Naive thymus-derived CD4-positive, alpha-beta T cell (primary cell): ENCODE measurements at regions not wholly inside any gene's neighbourhood (a gene's known extent, or its start where the extent isn't known, plus 50 kb on each side); places are given as distances from the start of the nearest gene placed in this dataset.

Source experiments
- ATAC-seq: fragments of 150-1000 bp; cut with Tn5 transposase; 2 replicates; pipeline ENCODE4 v1.10.0; 2021; ENCODE audit warnings: mild to moderate bottlenecking, moderate library complexity
- CTCF ChIA-PET: fragments of 350-600 bp; sonication (Branson Sonifier 250); formaldehyde crosslinking; loops from one replicate; lab custom pipeline; 2021; ENCODE audit warnings: antibody characterized with exemption; lab: Charles Lee
- POLR2A ChIA-PET: fragments of 350-600 bp; sonication (Branson Sonifier 250); formaldehyde crosslinking; loops from one replicate; lab custom pipeline; 2021; ENCODE audit warnings: antibody characterized with exemption, inconsistent platforms; lab: Charles Lee
- DNase-seq, 9 donors: peaks; one replicate each; pipeline versions ENCODE4 v3.0.0 to v3.0.0-alpha.2; 2020 to 2022; ENCODE audit warnings: mixed read lengths in 1 of 9
- H3K27ac ChIP-seq: one replicate; pipeline ENCODE4 v1.7.0; 2013; ENCODE audit warnings: mild to moderate bottlenecking, low read depth, low read length, moderate library complexity
- H3K27me3 ChIP-seq, 2 donors: one replicate each; pipeline ENCODE4 v1.7.0; 2013; ENCODE audit warnings: low read length in 2 of 2, mild to moderate bottlenecking in 2 of 2, moderate library complexity in 2 of 2; ENCODE audit not compliant: control insufficient read depth in 2 of 2, insufficient read depth in 2 of 2
- H3K36me3 ChIP-seq, 3 experiments: 1 replicate in 2 of 3; 2 replicates in 1 of 3; pipeline ENCODE4 v1.7.0; 2013; ENCODE audit warnings: low read length in 3 of 3, mild to moderate bottlenecking in 3 of 3, moderate library complexity in 1 of 3; ENCODE audit not compliant: insufficient read depth in 3 of 3, control insufficient read depth in 2 of 3
- H3K4me1 ChIP-seq, 2 donors: one replicate each; pipeline ENCODE4 v1.7.0; 2013; ENCODE audit warnings: low read length in 2 of 2, mild to moderate bottlenecking in 2 of 2, moderate library complexity in 1 of 2; ENCODE audit not compliant: control insufficient read depth in 2 of 2, insufficient read depth in 2 of 2
- H3K4me3 ChIP-seq: 2 replicates; pipeline ENCODE4 v1.7.0; 2013; ENCODE audit warnings: mild to moderate bottlenecking, low read length
- H3K9me3 ChIP-seq, 3 experiments: 1 replicate in 2 of 3; 2 replicates in 1 of 3; pipeline ENCODE4 v1.7.0; 2013; ENCODE audit warnings: low read length in 3 of 3; ENCODE audit not compliant: control insufficient read depth in 2 of 3
- H3K27ac Mint-ChIP-seq, 9 donors: one replicate each; pipeline ENCODE4 v1.8.0; 2020 to 2022; ENCODE audit warnings: mixed read lengths in 9 of 9, mild to moderate bottlenecking in 8 of 9, moderate library complexity in 5 of 9, inconsistent platforms in 2 of 9
- H3K27me3 Mint-ChIP-seq, 5 donors: one replicate each; pipeline ENCODE4 v1.8.0; 2021 to 2022; ENCODE audit warnings: mixed read lengths in 5 of 5, mild to moderate bottlenecking in 1 of 5
- H3K36me3 Mint-ChIP-seq, 5 donors: one replicate each; pipeline ENCODE4 v1.8.0; 2020 to 2022; ENCODE audit warnings: mixed read lengths in 5 of 5, mild to moderate bottlenecking in 3 of 5, inconsistent platforms in 1 of 5
- H3K4me1 Mint-ChIP-seq, 7 donors: one replicate each; pipeline ENCODE4 v1.8.0; 2020 to 2022; ENCODE audit warnings: mixed read lengths in 7 of 7, mild to moderate bottlenecking in 3 of 7, inconsistent platforms in 1 of 7
- H3K4me3 Mint-ChIP-seq, 10 donors: one replicate each; pipeline ENCODE4 v1.8.0; 2020 to 2022; ENCODE audit warnings: mild to moderate bottlenecking in 10 of 10, mixed read lengths in 10 of 10, moderate library complexity in 6 of 10, inconsistent platforms in 2 of 10
- H3K9me3 Mint-ChIP-seq, 11 donors: one replicate each; pipeline ENCODE4 v1.8.0; 2020 to 2022; ENCODE audit warnings: mixed read lengths in 11 of 11, mild to moderate bottlenecking in 4 of 11, inconsistent platforms in 1 of 11, moderate library complexity in 1 of 11
- intact Hi-C, 2 donors: fragments of 100-400 bp; cut with micrococcal nuclease; formaldehyde crosslinking; loops; one replicate each; pipeline ENCODE4 v1.15.1; 2023

DNA sequence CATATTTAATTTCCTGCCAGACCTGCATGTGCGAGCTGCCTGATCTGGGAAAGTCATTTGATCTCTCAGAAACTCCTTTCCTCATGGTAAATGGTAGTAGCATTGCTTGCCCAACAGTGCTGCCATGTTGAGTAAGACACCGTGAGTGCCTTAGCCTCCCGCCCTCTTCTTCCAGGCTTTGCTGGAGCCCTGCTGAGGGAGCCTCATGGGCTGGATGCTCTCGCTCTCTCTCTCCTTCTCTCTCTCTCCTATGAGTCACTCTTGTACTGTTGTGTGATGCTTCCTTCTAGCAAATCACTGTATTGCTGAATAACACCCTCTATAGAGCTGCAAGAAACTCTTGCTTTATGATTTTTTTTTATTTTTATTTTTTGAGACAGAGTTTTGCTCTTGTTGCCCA, 365.5 kb downstream of the UQCRFS1 start:
- intact Hi-C loops = no loop called here
- Mint-ChIP-seq H3K9me3 (peaks cover 0 to 7% (median 0%) of the 10 kb centered on the region in 11 donors), H3K27me3 (peaks cover 0 to 17% (median 14%) of the 10 kb centered on the region in 5 donors), H3K4me1 (peaks cover 0 to 2% (median 0%) of the 10 kb centered on the region in 7 donors), H3K27ac (no peak overlapping the region), H3K4me3 (no peak overlapping the region), H3K36me3 (no peaks in the 10 kb centered on the region)
- Histone ChIP-seq H3K4me3 (no peak overlapping the region), H3K36me3 (no peaks in the 10 kb centered on the region), H3K27ac (no peak overlapping the region), H3K9me3 (no peaks in the 10 kb centered on the region), H3K27me3 (no peaks in the 10 kb centered on the region), H3K4me1 (no peaks in the 10 kb centered on the region)
- POLR2A ChIA-PET = no interaction called here
- CTCF ChIA-PET = no interaction called here
- ATAC-seq = no peak
- no peak for DNase-seq

DNA sequence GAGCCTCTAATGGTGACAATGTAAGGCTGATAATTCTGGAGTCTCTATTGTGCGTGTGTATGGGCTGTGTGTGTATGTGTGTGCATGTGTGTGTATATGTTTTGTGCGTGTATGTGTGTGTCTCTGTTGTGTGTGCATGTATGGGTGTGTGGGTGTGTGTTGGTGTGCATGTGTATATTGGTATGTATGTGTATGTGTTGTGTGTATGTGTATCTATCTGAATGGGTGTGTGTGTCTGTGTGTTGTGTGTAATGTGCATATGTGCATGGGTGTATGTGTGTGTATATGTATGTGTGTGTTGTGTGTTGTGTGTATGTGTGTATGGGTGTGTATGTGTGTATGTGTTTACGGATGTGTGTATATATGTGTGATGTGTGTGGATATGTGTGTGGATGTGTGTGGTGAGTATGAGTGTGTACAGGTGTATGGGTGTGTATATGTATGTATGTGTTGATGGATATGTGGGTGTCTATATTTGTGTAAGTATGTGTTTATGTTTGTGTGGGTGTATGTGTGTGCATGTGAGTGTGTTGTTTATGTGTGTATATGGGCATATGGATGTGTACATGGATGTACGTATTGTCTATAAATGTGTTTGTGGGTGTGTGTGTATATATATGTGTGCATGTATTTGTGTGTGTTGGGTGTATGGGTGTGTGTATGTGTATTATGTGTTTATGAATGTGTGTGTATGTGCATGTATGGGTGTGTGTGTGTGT, 366.7 kb downstream of the UQCRFS1 start:
- ATAC-seq = no peak
- Histone ChIP-seq H3K4me3 (no peak overlapping the region), H3K9me3 (no peaks in the 10 kb centered on the region), H3K27me3 (no peaks in the 10 kb centered on the region), H3K27ac (no peak overlapping the region), H3K4me1 (no peaks in the 10 kb centered on the region), H3K36me3 (no peaks in the 10 kb centered on the region)
- Mint-ChIP-seq H3K9me3 (peaks cover 0 to 7% (median 0%) of the 10 kb centered on the region in 11 donors), H3K4me3 (no peak overlapping the region), H3K4me1 (peaks cover 0 to 2% (median 0%) of the 10 kb centered on the region in 7 donors), H3K27ac (no peak overlapping the region), H3K27me3 (peaks cover 0 to 15% (median 13%) of the 10 kb centered on the region in 5 donors), H3K36me3 (no peaks in the 10 kb centered on the region)
- DNase-seq = no peak
- intact Hi-C loops = no loop called here
- POLR2A ChIA-PET = no interaction called here
- CTCF ChIA-PET = no interaction called here

DNA sequence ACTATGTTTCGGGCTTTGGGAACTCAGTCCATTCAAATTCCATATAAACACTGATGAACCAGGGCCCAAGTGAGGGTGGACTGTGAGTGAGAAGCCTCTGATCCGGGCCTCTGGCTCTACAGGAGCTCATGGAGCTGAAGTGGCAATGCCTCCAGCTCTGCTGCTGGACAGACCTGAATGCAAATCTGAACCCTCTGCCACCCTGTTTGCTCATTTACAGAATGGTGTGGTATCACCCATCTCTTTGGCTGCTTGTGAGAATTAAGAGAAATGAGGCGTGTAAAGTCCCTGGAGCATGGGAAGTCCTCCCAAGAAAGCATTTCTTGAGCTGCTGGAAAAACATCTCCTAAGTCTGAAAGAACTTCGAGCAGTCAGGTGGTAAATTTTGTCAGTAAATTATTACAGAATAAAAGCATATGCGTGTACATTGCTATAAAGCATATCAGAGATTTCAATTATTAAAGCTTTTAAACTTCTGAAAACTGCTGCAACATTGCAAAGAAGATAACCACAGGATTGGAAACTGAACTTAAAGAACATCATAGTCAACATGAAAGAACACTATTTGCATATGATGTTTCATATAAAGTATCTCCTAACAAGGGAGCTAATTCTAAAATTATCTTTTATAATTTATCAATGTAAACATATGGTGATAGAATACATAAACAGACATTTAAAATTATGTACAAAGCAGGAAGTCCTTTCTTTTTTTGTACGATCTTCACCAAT, 369.0 kb downstream of the UQCRFS1 start:
- no peak overlapping the region for H3K27ac Mint-ChIP-seq
- ChIA-PET POLR2A (no interaction called here), CTCF (no interaction called here)
- intact Hi-C loops = no loop called here
- Histone ChIP-seq H3K36me3 (no peaks in the 10 kb centered on the region), H3K9me3 (no peaks in the 10 kb centered on the region), H3K4me1 (no peaks in the 10 kb centered on the region), H3K27ac (no peak overlapping the region), H3K27me3 (no peaks in the 10 kb centered on the region), H3K4me3 (no peak overlapping the region)
- no peak overlapping the region for H3K4me3 Mint-ChIP-seq
- DNase-seq (no peak), ATAC-seq (no peak)
- peaks cover 0 to 2% (median 0%) of the 10 kb centered on the region in 7 donors for H3K4me1 Mint-ChIP-seq
- peaks cover 0 to 7% (median 3%) of the 10 kb centered on the region in 5 donors for H3K27me3 Mint-ChIP-seq
- H3K9me3 Mint-ChIP-seq = peaks cover 0 to 4% (median 0%) of the 10 kb centered on the region in 11 donors
- no peaks in the 10 kb centered on the region for H3K36me3 Mint-ChIP-seq

DNA sequence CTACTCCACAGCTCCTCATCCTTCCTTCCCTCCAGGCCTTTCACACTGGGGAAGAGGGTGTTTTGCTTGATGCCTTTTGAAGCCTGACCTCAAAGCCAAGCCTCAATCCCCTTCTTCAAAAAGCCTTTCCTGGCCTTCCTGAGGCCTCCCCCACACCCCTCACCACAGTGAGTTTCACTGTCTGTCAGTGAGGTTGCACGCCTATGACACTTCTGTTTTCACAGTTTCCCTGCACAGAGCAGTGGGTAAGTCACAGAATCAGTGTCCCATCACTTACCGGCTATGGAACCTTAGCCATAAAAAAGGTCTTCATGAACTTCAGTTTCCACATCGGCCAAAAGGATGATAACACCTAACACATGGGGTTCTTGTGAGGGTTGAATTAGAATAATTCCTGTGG, 371.4 kb downstream of the UQCRFS1 start:
- CTCF ChIA-PET = no interaction called here
- H3K36me3 ChIP-seq = no peaks in the 10 kb centered on the region
- POLR2A ChIA-PET = no interaction called here
- Mint-ChIP-seq H3K4me3 (no peak overlapping the region), H3K36me3 (no peaks in the 10 kb centered on the region), H3K27ac (no peak overlapping the region), H3K4me1 (peaks cover 0 to 2% (median 0%) of the 10 kb centered on the region in 7 donors), H3K9me3 (peaks cover 0 to 4% (median 0%) of the 10 kb centered on the region in 11 donors), H3K27me3 (peaks cover 0 to 4% (median 0%) of the 10 kb centered on the region in 5 donors)
- no peaks in the 10 kb centered on the region for H3K27me3 ChIP-seq
- H3K27ac ChIP-seq = no peak overlapping the region
- intact Hi-C loops = no loop called here
- DNase-seq = no peak
- no peaks in the 10 kb centered on the region for H3K4me1 ChIP-seq
- ATAC-seq = no peak
- no peak overlapping the region for H3K4me3 ChIP-seq
- H3K9me3 ChIP-seq = no peaks in the 10 kb centered on the region

DNA sequence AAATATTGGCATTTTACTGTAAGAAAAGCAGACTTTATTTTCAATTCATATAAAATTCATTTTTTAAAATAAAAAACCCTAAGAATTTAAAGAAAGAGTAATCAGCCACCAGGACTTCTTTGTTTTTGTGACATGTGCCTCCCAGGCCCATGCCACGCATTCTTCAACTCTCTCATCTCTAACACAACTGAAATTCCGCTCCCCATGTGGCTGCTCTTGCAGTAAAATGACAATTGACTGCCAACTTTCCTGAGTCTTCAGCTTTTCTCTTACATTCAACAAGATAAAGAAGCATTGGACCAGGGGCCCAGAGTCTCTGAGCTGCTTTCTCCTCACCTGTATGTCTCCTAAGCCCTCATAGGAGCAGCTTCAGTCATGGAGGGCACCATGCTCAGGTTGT, 372.1 kb downstream of the UQCRFS1 start:
- Mint-ChIP-seq H3K9me3 (peaks cover 0 to 4% (median 0%) of the 10 kb centered on the region in 11 donors), H3K4me3 (no peak overlapping the region), H3K4me1 (peaks cover 0 to 2% (median 0%) of the 10 kb centered on the region in 7 donors), H3K27ac (no peak overlapping the region), H3K27me3 (peaks cover 0 to 4% (median 3%) of the 10 kb centered on the region in 5 donors), H3K36me3 (no peaks in the 10 kb centered on the region)
- Histone ChIP-seq H3K4me1 (no peaks in the 10 kb centered on the region), H3K9me3 (no peaks in the 10 kb centered on the region), H3K27me3 (no peaks in the 10 kb centered on the region), H3K4me3 (no peak overlapping the region), H3K27ac (no peak overlapping the region), H3K36me3 (no peaks in the 10 kb centered on the region)
- intact Hi-C loops = no loop called here
- POLR2A ChIA-PET = no interaction called here
- DNase-seq (no peak), ATAC-seq (no peak)
- CTCF ChIA-PET = no interaction called here

DNA sequence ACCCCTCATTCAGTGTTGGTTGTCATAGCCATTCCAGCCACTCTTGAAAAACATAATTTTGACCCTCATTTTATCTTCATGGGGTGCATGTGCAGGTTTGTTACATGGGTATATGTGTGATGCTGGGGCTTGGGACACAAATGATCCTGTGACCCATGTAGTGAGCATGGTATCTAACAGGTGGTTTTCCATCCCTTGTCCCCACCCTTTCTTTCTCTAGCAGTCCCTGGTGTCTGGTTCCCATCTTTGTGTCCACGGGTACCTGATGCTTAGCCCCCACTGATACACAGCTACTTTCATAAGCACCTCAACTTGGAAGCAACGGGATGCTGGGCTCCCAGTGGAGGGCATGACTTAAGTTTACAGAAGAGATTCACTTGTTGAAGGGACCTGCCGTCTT, 373.5 kb downstream of the UQCRFS1 start:
- Histone ChIP-seq H3K4me3 (no peak overlapping the region), H3K27me3 (no peaks in the 10 kb centered on the region), H3K4me1 (no peaks in the 10 kb centered on the region), H3K9me3 (no peaks in the 10 kb centered on the region), H3K36me3 (no peaks in the 10 kb centered on the region), H3K27ac (no peak overlapping the region)
- no peak for ATAC-seq
- H3K4me1 Mint-ChIP-seq = peaks cover 0 to 2% (median 0%) of the 10 kb centered on the region in 7 donors
- no peak for DNase-seq
- peaks cover 0 to 11% (median 4%) of the 10 kb centered on the region in 5 donors for H3K27me3 Mint-ChIP-seq
- H3K4me3 Mint-ChIP-seq = no peak overlapping the region
- ChIA-PET POLR2A (no interaction called here), CTCF (no interaction called here)
- intact Hi-C loops = no loop called here
- H3K9me3 Mint-ChIP-seq = peaks cover 0 to 4% (median 0%) of the 10 kb centered on the region in 11 donors
- H3K27ac Mint-ChIP-seq = no peak overlapping the region
- no peaks in the 10 kb centered on the region for H3K36me3 Mint-ChIP-seq
